ENCODE measurements at regions not wholly inside any gene's neighbourhood (a gene's known extent, or its start where the extent isn't known, plus 50 kb on each side); places are given as distances from the start of the nearest gene placed in this dataset.

- no peaks in the 10 kb centered on the region for H3K4me1 ChIP-seq (ENCODE audit: control insufficient read depth, low read depth, low read length)
- H3K4me3 ChIP-seq (ENCODE audit: low read length) = no peak overlapping the region
- no peaks in the 10 kb centered on the region for H3K9me3 ChIP-seq (ENCODE audit: control insufficient read depth, low read depth, low read length)
- no peaks in the 10 kb centered on the region for H3K27me3 ChIP-seq (ENCODE audit: control insufficient read depth, insufficient read depth, low read length)
- no peaks in the 10 kb centered on the region for H3K36me3 ChIP-seq (ENCODE audit: control insufficient read depth, low read depth, low read length)
- no peak overlapping the region for H3K9ac ChIP-seq (ENCODE audit: low read length)
- H3K27ac ChIP-seq (ENCODE audit: low read length) = no peak overlapping the region
These were observed 315.4 kb upstream of the CDYL start for GRCh38 chr6:4460586-4461475.

DNA sequence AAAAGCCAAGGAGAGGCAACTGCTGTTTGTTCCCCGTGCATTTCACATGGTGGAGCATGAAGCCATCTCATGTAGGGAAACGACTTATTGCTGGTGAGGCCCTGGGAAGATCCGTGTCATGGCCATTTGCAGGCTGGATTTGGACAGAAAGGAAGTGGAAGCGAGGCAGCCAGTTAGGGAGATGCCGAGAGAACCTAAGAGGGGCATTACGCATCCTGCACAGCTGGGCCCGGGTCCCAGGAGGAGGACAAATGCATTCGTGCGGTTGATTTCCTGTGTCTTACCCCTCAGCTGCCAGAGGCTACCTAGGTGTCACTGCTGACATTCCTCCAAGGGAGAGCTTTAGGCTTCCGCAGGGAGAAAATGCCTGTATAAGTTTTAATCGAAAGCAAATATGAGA lies 316.2 kb upstream of the CDYL start:
- Histone ChIP-seq H3K36me3 (ENCODE audit: control insufficient read depth, low read depth, low read length) (no peaks in the 10 kb centered on the region), H3K9me3 (ENCODE audit: control insufficient read depth, low read depth, low read length) (no peaks in the 10 kb centered on the region), H3K4me1 (ENCODE audit: control insufficient read depth, low read depth, low read length) (no peaks in the 10 kb centered on the region), H3K4me3 (ENCODE audit: low read length) (no peak overlapping the region), H3K27ac (ENCODE audit: low read length) (no peak overlapping the region), H3K27me3 (ENCODE audit: control insufficient read depth, insufficient read depth, low read length) (no peaks in the 10 kb centered on the region), H3K9ac (ENCODE audit: low read length) (no peak overlapping the region)

- Histone ChIP-seq H3K36me3 (ENCODE audit: control insufficient read depth, low read depth, low read length) (no peaks in the 10 kb centered on the region), H3K27ac (ENCODE audit: low read length) (no peak overlapping the region), H3K4me3 (ENCODE audit: low read length) (no peak overlapping the region), H3K27me3 (ENCODE audit: control insufficient read depth, insufficient read depth, low read length) (no peaks in the 10 kb centered on the region), H3K9me3 (ENCODE audit: control insufficient read depth, low read depth, low read length) (no peaks in the 10 kb centered on the region), H3K9ac (ENCODE audit: low read length) (no peak overlapping the region), H3K4me1 (ENCODE audit: control insufficient read depth, low read depth, low read length) (no peaks in the 10 kb centered on the region)
These were observed 317.2 kb upstream of the CDYL start for GRCh38 chr6:4459032-4459431.

DNA sequence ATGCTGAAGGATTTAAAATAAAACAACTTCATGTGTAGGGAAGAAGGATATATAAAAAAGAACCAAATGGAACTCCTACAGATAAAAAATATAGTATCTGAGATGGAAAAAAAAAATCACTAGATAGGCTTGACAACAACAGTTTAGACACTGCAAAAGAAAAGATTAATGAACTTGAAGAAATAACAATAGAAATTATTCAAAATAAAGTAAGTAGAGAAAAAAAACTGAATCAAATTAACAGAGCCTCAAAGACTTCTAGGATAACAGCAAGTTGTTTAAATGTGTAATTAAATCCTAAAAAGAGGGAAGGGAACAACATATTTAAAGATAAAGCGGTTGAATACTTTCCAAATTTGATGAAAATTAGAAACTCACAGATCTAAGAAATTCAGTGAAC lies 316.3 kb upstream of the ECI2 start:
- Histone ChIP-seq H3K27me3 (ENCODE audit: control insufficient read depth, insufficient read depth, low read length) (no peaks in the 10 kb centered on the region), H3K36me3 (ENCODE audit: control insufficient read depth, low read depth, low read length) (no peaks in the 10 kb centered on the region), H3K4me3 (ENCODE audit: low read length) (no peak overlapping the region), H3K9me3 (ENCODE audit: control insufficient read depth, low read depth, low read length) (no peaks in the 10 kb centered on the region), H3K9ac (ENCODE audit: low read length) (no peak overlapping the region), H3K27ac (ENCODE audit: low read length) (no peak overlapping the region), H3K4me1 (ENCODE audit: control insufficient read depth, low read depth, low read length) (no peaks in the 10 kb centered on the region)

- Histone ChIP-seq H3K36me3 (ENCODE audit: control insufficient read depth, low read depth, low read length) (no peaks in the 10 kb centered on the region), H3K27ac (ENCODE audit: low read length) (no peak overlapping the region), H3K27me3 (ENCODE audit: control insufficient read depth, insufficient read depth, low read length) (no peaks in the 10 kb centered on the region), H3K9ac (ENCODE audit: low read length) (no peak overlapping the region), H3K9me3 (ENCODE audit: control insufficient read depth, low read depth, low read length) (no peaks in the 10 kb centered on the region), H3K4me3 (ENCODE audit: low read length) (no peak overlapping the region), H3K4me1 (ENCODE audit: control insufficient read depth, low read depth, low read length) (no peaks in the 10 kb centered on the region)
These were observed 315.7 kb upstream of the ECI2 start for GRCh38 chr6:4451081-4451480.

DNA sequence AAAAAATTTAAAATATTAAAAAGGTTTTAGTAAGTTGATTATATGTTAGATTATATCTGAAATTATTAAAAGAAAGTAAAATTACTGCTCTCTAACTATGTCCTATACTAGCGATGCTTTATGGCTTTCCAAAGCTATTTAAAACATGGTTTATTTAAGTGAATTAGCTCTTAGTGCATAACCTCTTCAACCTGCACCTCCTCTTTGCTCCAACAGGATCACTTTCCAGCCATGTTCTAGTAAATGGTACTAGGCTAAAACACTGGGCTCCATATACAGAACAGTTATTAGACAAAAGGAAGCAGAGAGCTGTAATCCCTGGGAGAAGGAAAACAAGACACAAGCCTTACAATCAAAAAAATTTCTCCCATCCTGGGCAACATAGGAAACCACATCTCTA lies 314.9 kb upstream of the ECI2 start:
- no peaks in the 10 kb centered on the region for H3K27me3 ChIP-seq (ENCODE audit: control insufficient read depth, insufficient read depth, low read length)
- H3K4me3 ChIP-seq (ENCODE audit: low read length) = no peak overlapping the region
- no peaks in the 10 kb centered on the region for H3K9me3 ChIP-seq (ENCODE audit: control insufficient read depth, low read depth, low read length)
- H3K9ac ChIP-seq (ENCODE audit: low read length) = no peak overlapping the region
- H3K27ac ChIP-seq (ENCODE audit: low read length) = no peak overlapping the region
- no peaks in the 10 kb centered on the region for H3K4me1 ChIP-seq (ENCODE audit: control insufficient read depth, low read depth, low read length)
- H3K36me3 ChIP-seq (ENCODE audit: control insufficient read depth, low read depth, low read length) = no peaks in the 10 kb centered on the region

GRCh38 chr6:4449409-4449808 lies 314.0 kb upstream of the ECI2 start:
- no peak overlapping the region for H3K4me3 ChIP-seq (ENCODE audit: low read length)
- no peak overlapping the region for H3K9ac ChIP-seq (ENCODE audit: low read length)
- no peak overlapping the region for H3K27ac ChIP-seq (ENCODE audit: low read length)
- H3K4me1 ChIP-seq (ENCODE audit: control insufficient read depth, low read depth, low read length) = no peaks in the 10 kb centered on the region
- no peaks in the 10 kb centered on the region for H3K9me3 ChIP-seq (ENCODE audit: control insufficient read depth, low read depth, low read length)
- no peaks in the 10 kb centered on the region for H3K36me3 ChIP-seq (ENCODE audit: control insufficient read depth, low read depth, low read length)
- H3K27me3 ChIP-seq (ENCODE audit: control insufficient read depth, insufficient read depth, low read length) = no peaks in the 10 kb centered on the region

DNA sequence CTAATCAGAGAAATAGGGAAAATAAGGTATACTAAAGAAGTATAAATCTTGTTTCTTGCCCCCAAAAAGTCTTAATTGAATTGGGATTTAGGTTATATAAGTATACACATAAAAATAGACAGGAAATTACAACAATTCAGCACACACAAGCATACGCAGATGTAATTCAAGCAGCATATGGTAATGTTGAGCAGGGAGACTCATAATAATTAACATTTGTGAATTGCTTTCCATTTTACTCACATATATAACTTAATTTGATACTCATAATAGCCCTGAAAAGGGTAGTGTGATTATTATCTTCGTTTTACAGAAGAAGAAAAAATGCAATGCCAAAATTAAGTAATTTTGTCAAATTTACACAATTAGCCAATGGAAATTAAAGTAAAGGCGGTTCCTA lies 313.5 kb upstream of the ECI2 start:
- no peaks in the 10 kb centered on the region for H3K9me3 ChIP-seq (ENCODE audit: control insufficient read depth, low read depth, low read length)
- no peak overlapping the region for H3K27ac ChIP-seq (ENCODE audit: low read length)
- H3K36me3 ChIP-seq (ENCODE audit: control insufficient read depth, low read depth, low read length) = no peaks in the 10 kb centered on the region
- H3K4me3 ChIP-seq (ENCODE audit: low read length) = no peak overlapping the region
- no peaks in the 10 kb centered on the region for H3K4me1 ChIP-seq (ENCODE audit: control insufficient read depth, low read depth, low read length)
- H3K9ac ChIP-seq (ENCODE audit: low read length) = no peak overlapping the region
- H3K27me3 ChIP-seq (ENCODE audit: control insufficient read depth, insufficient read depth, low read length) = no peaks in the 10 kb centered on the region

GRCh38 chr6:4447639-4448330 lies 312.4 kb upstream of the ECI2 start:
- Histone ChIP-seq H3K4me1 (ENCODE audit: control insufficient read depth, low read depth, low read length) (no peaks in the 10 kb centered on the region), H3K9ac (ENCODE audit: low read length) (no peak overlapping the region), H3K27ac (ENCODE audit: low read length) (no peak overlapping the region), H3K36me3 (ENCODE audit: control insufficient read depth, low read depth, low read length) (no peaks in the 10 kb centered on the region), H3K4me3 (ENCODE audit: low read length) (no peak overlapping the region), H3K9me3 (ENCODE audit: control insufficient read depth, low read depth, low read length) (no peaks in the 10 kb centered on the region), H3K27me3 (ENCODE audit: control insufficient read depth, insufficient read depth, low read length) (no peaks in the 10 kb centered on the region)

DNA sequence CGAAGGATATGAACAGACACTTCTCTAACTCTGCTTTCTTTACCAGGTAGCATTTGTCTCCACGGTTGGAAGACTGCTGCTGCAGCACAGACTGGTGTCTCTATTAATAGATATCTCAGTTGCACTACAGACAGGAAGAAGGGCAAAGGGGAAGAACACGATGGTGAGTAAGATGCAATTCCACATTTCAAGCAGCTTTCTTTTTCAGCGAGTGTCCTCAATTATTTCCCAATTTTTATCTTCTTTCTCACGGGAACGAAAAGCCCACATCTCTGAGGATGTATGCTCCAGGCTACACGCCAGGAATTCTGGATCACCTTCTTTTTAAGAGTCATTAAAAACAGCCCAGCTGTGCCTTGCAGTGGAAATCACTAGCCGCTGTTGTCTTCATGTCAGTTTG lies 311.6 kb upstream of the ECI2 start:
- no peak overlapping the region for H3K4me3 ChIP-seq (ENCODE audit: low read length)
- no peak overlapping the region for H3K9ac ChIP-seq (ENCODE audit: low read length)
- H3K4me1 ChIP-seq (ENCODE audit: control insufficient read depth, low read depth, low read length) = no peaks in the 10 kb centered on the region
- H3K9me3 ChIP-seq (ENCODE audit: control insufficient read depth, low read depth, low read length) = no peaks in the 10 kb centered on the region
- no peaks in the 10 kb centered on the region for H3K36me3 ChIP-seq (ENCODE audit: control insufficient read depth, low read depth, low read length)
- H3K27ac ChIP-seq (ENCODE audit: low read length) = no peak overlapping the region
- H3K27me3 ChIP-seq (ENCODE audit: control insufficient read depth, insufficient read depth, low read length) = no peaks in the 10 kb centered on the region

GRCh38 chr6:4441981-4442434 lies 306.6 kb upstream of the ECI2 start:
- no peaks in the 10 kb centered on the region for H3K27me3 ChIP-seq (ENCODE audit: control insufficient read depth, insufficient read depth, low read length)
- H3K27ac ChIP-seq (ENCODE audit: low read length) = no peak overlapping the region
- no peak overlapping the region for H3K9ac ChIP-seq (ENCODE audit: low read length)
- H3K4me3 ChIP-seq (ENCODE audit: low read length) = no peak overlapping the region
- no peaks in the 10 kb centered on the region for H3K4me1 ChIP-seq (ENCODE audit: control insufficient read depth, low read depth, low read length)
- H3K9me3 ChIP-seq (ENCODE audit: control insufficient read depth, low read depth, low read length) = no peaks in the 10 kb centered on the region
- no peaks in the 10 kb centered on the region for H3K36me3 ChIP-seq (ENCODE audit: control insufficient read depth, low read depth, low read length)

DNA sequence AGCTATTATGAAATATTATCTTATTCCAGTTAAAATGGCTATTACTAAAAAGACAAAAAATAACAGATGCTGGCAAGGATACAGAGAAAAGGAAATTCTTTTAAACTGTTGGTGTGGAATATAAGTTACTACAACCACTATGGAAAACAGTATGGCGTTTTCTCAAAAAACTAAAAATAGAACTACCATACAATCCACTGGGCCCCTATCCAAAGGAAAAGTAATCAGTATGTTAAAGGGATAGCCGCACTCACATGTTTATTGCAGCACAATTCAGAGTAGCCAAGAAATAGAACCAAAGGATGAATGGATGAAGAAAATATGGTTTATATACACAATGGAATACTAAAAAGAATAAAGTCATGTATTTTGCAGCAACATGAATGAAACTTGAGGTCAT lies 303.8 kb upstream of the ECI2 start:
- H3K9me3 ChIP-seq (ENCODE audit: control insufficient read depth, low read depth, low read length) = no peaks in the 10 kb centered on the region
- H3K4me1 ChIP-seq (ENCODE audit: control insufficient read depth, low read depth, low read length) = no peaks in the 10 kb centered on the region
- no peak overlapping the region for H3K9ac ChIP-seq (ENCODE audit: low read length)
- no peak overlapping the region for H3K4me3 ChIP-seq (ENCODE audit: low read length)
- no peak overlapping the region for H3K27ac ChIP-seq (ENCODE audit: low read length)
- no peaks in the 10 kb centered on the region for H3K27me3 ChIP-seq (ENCODE audit: control insufficient read depth, insufficient read depth, low read length)
- H3K36me3 ChIP-seq (ENCODE audit: control insufficient read depth, low read depth, low read length) = no peaks in the 10 kb centered on the region
